GM12878 (cell line): ENCODE measurements at regions not wholly inside any gene's neighbourhood (a gene's known extent, or its start where the extent isn't known, plus 50 kb on each side); places are given as distances from the start of the nearest gene placed in this dataset.

Source experiments
- EZH2 ChIP-seq: IDR thresholded peaks from 2 replicates; pipeline ENCODE4 v1.6.1; 2012; ENCODE audit warnings: low read depth, mild to moderate bottlenecking, control low read depth, inconsistent platforms, low read length, borderline replicate concordance; ENCODE audit not compliant: control insufficient read depth
- TF ChIP-seq, protein P1 (sequence below), 3 experiments: IDR thresholded peaks in 2 of 3; conservative IDR thresholded peaks in 1 of 3; 2 replicates each; pipeline ENCODE4 v1.5.1; 2011; ENCODE audit warnings: low read depth in 3 of 3, low read length in 3 of 3, mild to moderate bottlenecking in 3 of 3, control low read depth in 2 of 3, moderate library complexity in 2 of 3, inconsistent platforms in 1 of 3, mixed read lengths in 1 of 3; ENCODE audit not compliant: control insufficient read depth in 2 of 3, insufficient read depth in 1 of 3; ENCODE audit errors: extremely low read depth in 1 of 3
- TF ChIP-seq, protein P2 (sequence below): IDR thresholded peaks from 2 replicates; pipeline ENCODE4 v1.6.1; 2012; ENCODE audit warnings: low read length, inconsistent platforms

DNA sequence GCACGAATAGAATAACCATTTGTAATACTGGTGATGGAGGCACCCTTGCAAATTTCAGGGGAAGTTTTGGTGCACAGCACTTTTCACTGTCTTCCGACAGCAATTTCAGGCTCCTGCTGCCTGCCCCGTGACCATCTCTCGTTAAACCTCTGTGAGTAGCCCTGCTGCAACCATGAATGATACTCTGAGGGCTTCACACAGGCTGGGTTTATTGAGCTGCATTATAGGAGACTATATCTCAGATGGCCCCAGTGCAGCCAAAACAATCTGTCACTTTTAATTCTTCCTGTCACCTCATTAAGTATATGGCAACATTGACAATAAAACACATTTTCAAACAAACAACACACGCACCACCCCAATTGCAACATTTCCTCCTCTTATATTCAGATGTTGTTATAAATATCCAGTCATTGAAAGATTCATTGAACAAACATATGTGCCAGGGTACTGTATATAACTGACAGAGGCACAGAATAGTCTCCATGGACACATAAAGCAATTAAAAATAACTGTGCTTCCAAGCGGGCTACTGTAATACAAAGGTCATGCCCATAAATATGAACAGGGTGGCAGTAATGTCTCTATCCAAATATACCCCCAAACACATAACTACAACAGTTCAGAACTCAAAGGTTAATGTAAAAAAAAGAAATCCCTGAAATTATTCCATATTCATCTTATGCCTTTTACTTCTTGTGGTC, 477.0 kb downstream of the GBA3 start:
- TF ChIP-seq, protein P1, sequence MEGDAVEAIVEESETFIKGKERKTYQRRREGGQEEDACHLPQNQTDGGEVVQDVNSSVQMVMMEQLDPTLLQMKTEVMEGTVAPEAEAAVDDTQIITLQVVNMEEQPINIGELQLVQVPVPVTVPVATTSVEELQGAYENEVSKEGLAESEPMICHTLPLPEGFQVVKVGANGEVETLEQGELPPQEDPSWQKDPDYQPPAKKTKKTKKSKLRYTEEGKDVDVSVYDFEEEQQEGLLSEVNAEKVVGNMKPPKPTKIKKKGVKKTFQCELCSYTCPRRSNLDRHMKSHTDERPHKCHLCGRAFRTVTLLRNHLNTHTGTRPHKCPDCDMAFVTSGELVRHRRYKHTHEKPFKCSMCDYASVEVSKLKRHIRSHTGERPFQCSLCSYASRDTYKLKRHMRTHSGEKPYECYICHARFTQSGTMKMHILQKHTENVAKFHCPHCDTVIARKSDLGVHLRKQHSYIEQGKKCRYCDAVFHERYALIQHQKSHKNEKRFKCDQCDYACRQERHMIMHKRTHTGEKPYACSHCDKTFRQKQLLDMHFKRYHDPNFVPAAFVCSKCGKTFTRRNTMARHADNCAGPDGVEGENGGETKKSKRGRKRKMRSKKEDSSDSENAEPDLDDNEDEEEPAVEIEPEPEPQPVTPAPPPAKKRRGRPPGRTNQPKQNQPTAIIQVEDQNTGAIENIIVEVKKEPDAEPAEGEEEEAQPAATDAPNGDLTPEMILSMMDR (IDR thresholded peaks at IDR 0.05 in 2 of 3, conservative IDR thresholded peaks at IDR 0.05 in 1 of 3; ENCODE audit: control insufficient read depth in 2 of 3, extremely low read depth in 1 of 3, insufficient read depth in 1 of 3, low read depth in 3 of 3, low read length in 3 of 3) = no peak
- no peak for TF ChIP-seq EZH2
- TF ChIP-seq, protein P2, sequence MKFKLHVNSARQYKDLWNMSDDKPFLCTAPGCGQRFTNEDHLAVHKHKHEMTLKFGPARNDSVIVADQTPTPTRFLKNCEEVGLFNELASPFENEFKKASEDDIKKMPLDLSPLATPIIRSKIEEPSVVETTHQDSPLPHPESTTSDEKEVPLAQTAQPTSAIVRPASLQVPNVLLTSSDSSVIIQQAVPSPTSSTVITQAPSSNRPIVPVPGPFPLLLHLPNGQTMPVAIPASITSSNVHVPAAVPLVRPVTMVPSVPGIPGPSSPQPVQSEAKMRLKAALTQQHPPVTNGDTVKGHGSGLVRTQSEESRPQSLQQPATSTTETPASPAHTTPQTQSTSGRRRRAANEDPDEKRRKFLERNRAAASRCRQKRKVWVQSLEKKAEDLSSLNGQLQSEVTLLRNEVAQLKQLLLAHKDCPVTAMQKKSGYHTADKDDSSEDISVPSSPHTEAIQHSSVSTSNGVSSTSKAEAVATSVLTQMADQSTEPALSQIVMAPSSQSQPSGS = no peak
